ENCODE measurements at regions not wholly inside any gene's neighbourhood (a gene's known extent, or its start where the extent isn't known, plus 50 kb on each side); places are given as distances from the start of the nearest gene placed in this dataset.

DNA sequence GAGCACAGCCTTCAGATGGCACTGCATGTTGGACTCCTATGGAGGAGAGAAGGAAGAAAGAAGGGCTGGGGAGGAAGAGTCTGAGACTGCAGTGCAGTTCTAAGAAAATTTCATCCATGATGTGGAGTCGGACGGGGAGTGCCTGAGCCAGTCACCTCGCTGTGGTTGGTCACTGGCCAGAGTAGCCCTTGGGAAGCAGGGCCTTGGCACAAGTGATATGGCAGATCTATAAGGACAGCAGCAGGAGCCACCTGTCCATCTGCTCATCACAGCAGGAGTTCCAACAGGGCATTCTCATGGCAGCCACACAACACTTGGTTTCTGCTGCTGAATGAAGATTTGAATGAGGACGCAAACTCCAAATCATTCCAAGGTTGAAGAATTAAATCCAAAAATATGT is 314.8 kb downstream of the CYP26B1 start:
- H3K27ac ChIP-seq (ENCODE audit: low read depth in 2 of 2, low read length in 2 of 2), result no peak overlapping the region
- no peaks in the 10 kb centered on the region for H3K4me1 ChIP-seq (ENCODE audit: control insufficient read depth in 2 of 2, insufficient read depth in 2 of 2, low read length in 2 of 2)
- H3K4me3 ChIP-seq (ENCODE audit: low read length in 2 of 2), result no peak overlapping the region
- H3K9ac ChIP-seq (ENCODE audit: low read depth in 1 of 2, low read length in 2 of 2), result no peak overlapping the region
- H3K27me3 ChIP-seq (ENCODE audit: control insufficient read depth in 2 of 2, insufficient read depth in 2 of 2, low read length in 2 of 2), result no peaks in the 10 kb centered on the region
- no peaks in the 10 kb centered on the region for H3K9me3 ChIP-seq (ENCODE audit: control insufficient read depth in 2 of 2, low read length in 2 of 2)
- H3K36me3 ChIP-seq (ENCODE audit: control insufficient read depth in 2 of 2, insufficient read depth in 2 of 2, low read length in 2 of 2), result no peaks in the 10 kb centered on the region

DNA sequence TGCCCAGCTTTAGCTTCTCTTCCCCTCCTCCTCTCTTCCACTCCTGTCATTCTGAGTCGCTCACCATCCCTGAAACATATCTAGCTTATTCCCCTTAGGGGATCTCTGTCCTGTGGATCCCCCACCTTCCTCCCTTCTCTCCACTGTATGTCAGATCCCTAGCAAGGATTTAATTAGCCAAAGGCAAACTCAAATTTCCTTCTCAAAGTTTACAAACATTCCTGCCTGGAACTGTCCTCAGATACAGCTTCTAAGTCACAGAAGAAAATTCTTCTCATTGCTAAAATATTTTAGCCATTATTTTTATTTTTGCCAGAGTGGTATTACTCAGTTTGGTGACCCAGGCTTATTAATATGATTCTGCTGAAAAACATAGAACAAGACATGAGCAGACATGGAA is 315.3 kb downstream of the CYP26B1 start:
- Histone ChIP-seq H3K9me3 (ENCODE audit: control insufficient read depth in 2 of 2, low read length in 2 of 2) (no peaks in the 10 kb centered on the region), H3K4me3 (ENCODE audit: low read length in 2 of 2) (no peak overlapping the region), H3K9ac (ENCODE audit: low read depth in 1 of 2, low read length in 2 of 2) (no peak overlapping the region), H3K27me3 (ENCODE audit: control insufficient read depth in 2 of 2, insufficient read depth in 2 of 2, low read length in 2 of 2) (no peaks in the 10 kb centered on the region), H3K27ac (ENCODE audit: low read depth in 2 of 2, low read length in 2 of 2) (no peak overlapping the region), H3K36me3 (ENCODE audit: control insufficient read depth in 2 of 2, insufficient read depth in 2 of 2, low read length in 2 of 2) (no peaks in the 10 kb centered on the region), H3K4me1 (ENCODE audit: control insufficient read depth in 2 of 2, insufficient read depth in 2 of 2, low read length in 2 of 2) (no peaks in the 10 kb centered on the region)

DNA sequence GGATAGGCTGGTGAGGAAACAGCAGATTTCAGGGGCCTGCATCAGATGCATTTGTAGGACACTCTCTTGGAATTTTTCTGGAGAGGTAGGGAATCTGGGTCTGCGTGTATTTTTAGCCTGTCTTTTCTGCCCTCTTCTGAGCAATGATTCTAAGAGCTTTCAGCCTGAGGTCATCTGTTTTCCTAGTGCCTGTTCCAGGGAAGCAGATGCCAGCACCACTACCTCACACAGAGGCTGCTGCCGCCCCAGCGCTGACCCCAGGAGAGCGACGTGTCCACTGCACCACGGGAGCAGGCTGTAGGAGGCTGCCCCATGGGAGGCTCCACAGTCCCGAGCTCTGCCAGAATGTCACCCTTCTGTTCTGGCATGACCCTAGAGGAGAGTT is 316.5 kb downstream of the CYP26B1 start:
- H3K9ac ChIP-seq (ENCODE audit: low read depth in 1 of 2, low read length in 2 of 2), result no peak overlapping the region
- no peaks in the 10 kb centered on the region for H3K4me1 ChIP-seq (ENCODE audit: control insufficient read depth in 2 of 2, insufficient read depth in 2 of 2, low read length in 2 of 2)
- no peak overlapping the region for H3K4me3 ChIP-seq (ENCODE audit: low read length in 2 of 2)
- no peaks in the 10 kb centered on the region for H3K9me3 ChIP-seq (ENCODE audit: control insufficient read depth in 2 of 2, low read length in 2 of 2)
- no peak overlapping the region for H3K27ac ChIP-seq (ENCODE audit: low read depth in 2 of 2, low read length in 2 of 2)
- H3K36me3 ChIP-seq (ENCODE audit: control insufficient read depth in 2 of 2, insufficient read depth in 2 of 2, low read length in 2 of 2), result no peaks in the 10 kb centered on the region
- no peaks in the 10 kb centered on the region for H3K27me3 ChIP-seq (ENCODE audit: control insufficient read depth in 2 of 2, insufficient read depth in 2 of 2, low read length in 2 of 2)

DNA sequence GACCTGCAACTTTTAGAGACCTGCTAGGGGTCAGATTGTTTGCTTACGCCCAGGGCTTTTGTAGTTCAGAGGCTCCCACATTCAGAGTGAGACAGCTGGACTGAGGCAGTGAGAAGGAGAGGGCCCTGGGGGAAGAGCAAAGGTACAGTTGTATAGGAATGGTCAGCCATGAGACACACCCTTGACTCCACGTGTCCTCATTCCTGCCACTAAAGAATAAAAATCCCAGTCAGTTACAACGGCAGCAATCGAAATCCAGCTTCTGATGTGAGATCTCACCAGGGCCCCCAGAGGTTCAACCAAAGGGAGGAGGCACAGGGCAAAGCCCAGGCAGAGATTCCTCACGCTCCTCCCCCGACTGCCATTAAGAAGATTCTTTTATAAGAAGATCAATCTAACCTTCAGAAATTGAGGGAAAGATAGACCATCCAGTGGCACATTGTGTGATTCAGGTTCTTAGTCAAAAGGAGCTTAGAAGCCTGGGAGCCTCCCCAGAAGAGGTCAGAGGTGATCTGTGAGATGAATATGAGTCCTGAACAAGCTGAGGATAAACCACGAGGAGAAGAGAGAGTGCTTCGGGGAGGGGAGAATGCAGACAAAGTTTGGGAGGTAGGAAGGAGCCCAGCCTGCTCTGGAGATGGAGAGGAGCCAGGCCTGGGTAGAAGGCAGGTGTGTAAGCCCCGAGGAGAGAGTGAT is 317.0 kb downstream of the CYP26B1 start:
- no peaks in the 10 kb centered on the region for H3K9me3 ChIP-seq (ENCODE audit: control insufficient read depth in 2 of 2, low read length in 2 of 2)
- H3K27ac ChIP-seq (ENCODE audit: low read depth in 2 of 2, low read length in 2 of 2), result no peak overlapping the region
- H3K4me1 ChIP-seq (ENCODE audit: control insufficient read depth in 2 of 2, insufficient read depth in 2 of 2, low read length in 2 of 2), result no peaks in the 10 kb centered on the region
- no peaks in the 10 kb centered on the region for H3K27me3 ChIP-seq (ENCODE audit: control insufficient read depth in 2 of 2, insufficient read depth in 2 of 2, low read length in 2 of 2)
- H3K36me3 ChIP-seq (ENCODE audit: control insufficient read depth in 2 of 2, insufficient read depth in 2 of 2, low read length in 2 of 2), result no peaks in the 10 kb centered on the region
- H3K4me3 ChIP-seq (ENCODE audit: low read length in 2 of 2), result no peak overlapping the region
- H3K9ac ChIP-seq (ENCODE audit: low read depth in 1 of 2, low read length in 2 of 2), result no peak overlapping the region

DNA sequence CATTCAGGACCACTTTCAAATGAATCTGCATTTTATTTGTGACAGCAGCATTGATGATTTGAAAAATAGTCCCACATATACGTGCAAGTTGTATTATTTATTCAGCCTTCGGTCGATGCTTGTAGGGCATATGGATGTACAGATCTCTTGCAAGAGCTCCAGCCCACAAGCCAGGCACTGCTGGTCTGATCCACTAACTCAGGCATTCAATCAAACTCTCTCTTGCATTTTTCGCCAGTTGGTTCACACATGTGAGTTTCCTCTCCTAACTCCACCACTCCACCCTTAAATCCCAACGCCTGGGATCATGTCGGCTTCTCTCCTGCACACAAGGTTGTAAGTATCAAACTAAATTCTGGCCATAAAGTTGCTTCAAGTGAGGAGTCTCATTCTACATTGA is 318.7 kb downstream of the CYP26B1 start:
- Histone ChIP-seq H3K27me3 (ENCODE audit: control insufficient read depth in 2 of 2, insufficient read depth in 2 of 2, low read length in 2 of 2) (no peaks in the 10 kb centered on the region), H3K27ac (ENCODE audit: low read depth in 2 of 2, low read length in 2 of 2) (no peak overlapping the region)

DNA sequence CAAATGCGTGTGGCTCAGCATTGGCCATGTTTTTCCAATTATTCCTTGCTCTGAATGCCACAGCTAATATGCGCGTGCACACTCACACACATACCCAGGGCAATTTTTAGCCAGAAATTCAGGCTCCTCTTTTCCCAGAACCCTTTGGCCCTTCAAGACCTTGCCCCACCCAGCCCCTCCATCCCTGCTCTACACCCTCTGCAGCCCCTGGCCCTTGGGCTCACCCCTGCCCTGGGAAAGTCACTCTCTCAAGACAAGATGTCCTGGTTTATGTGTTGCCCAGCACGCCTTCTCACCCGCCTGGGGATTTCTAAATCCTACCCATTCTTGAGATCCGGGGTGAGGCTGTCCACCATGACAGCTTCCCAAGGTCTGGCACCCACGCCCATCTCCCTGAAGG is 319.7 kb downstream of the CYP26B1 start:
- Histone ChIP-seq H3K4me3 (ENCODE audit: low read length in 2 of 2) (no peak overlapping the region), H3K9ac (ENCODE audit: low read depth in 1 of 2, low read length in 2 of 2) (no peak overlapping the region), H3K9me3 (ENCODE audit: control insufficient read depth in 2 of 2, low read length in 2 of 2) (no peaks in the 10 kb centered on the region), H3K27me3 (ENCODE audit: control insufficient read depth in 2 of 2, insufficient read depth in 2 of 2, low read length in 2 of 2) (no peaks in the 10 kb centered on the region), H3K4me1 (ENCODE audit: control insufficient read depth in 2 of 2, insufficient read depth in 2 of 2, low read length in 2 of 2) (no peaks in the 10 kb centered on the region), H3K36me3 (ENCODE audit: control insufficient read depth in 2 of 2, insufficient read depth in 2 of 2, low read length in 2 of 2) (no peaks in the 10 kb centered on the region), H3K27ac (ENCODE audit: low read depth in 2 of 2, low read length in 2 of 2) (no peak overlapping the region)

More for the DNA sequence above, 318.7 kb downstream of the CYP26B1 start:
- Histone ChIP-seq H3K4me1 (ENCODE audit: control insufficient read depth in 2 of 2, insufficient read depth in 2 of 2, low read length in 2 of 2) (no peaks in the 10 kb centered on the region), H3K4me3 (ENCODE audit: low read length in 2 of 2) (no peak overlapping the region), H3K9me3 (ENCODE audit: control insufficient read depth in 2 of 2, low read length in 2 of 2) (no peaks in the 10 kb centered on the region), H3K9ac (ENCODE audit: low read depth in 1 of 2, low read length in 2 of 2) (no peak overlapping the region), H3K36me3 (ENCODE audit: control insufficient read depth in 2 of 2, insufficient read depth in 2 of 2, low read length in 2 of 2) (no peaks in the 10 kb centered on the region)

DNA sequence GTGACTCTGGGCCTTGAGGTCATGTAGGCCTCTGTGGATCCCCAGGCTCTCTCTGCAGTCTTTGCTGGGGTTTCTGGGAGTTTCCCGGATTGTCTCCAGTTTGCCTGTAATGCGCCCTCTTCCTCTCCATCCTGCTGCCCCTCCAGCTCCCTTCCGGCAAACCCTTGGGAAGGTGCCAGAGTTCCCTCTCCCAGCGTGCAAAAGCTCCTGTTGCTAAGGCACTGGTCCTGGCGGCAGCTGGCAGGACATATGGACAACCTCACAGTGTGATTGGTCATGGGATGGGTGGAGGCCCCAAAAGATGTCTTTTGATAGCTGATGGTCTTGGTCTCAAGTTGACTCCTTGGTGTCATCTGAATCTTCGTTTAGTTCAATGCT is 320.1 kb downstream of the CYP26B1 start:
- Histone ChIP-seq H3K4me1 (ENCODE audit: control insufficient read depth in 2 of 2, insufficient read depth in 2 of 2, low read length in 2 of 2) (no peaks in the 10 kb centered on the region), H3K27me3 (ENCODE audit: control insufficient read depth in 2 of 2, insufficient read depth in 2 of 2, low read length in 2 of 2) (no peaks in the 10 kb centered on the region), H3K36me3 (ENCODE audit: control insufficient read depth in 2 of 2, insufficient read depth in 2 of 2, low read length in 2 of 2) (no peaks in the 10 kb centered on the region), H3K9ac (ENCODE audit: low read depth in 1 of 2, low read length in 2 of 2) (no peak overlapping the region), H3K9me3 (ENCODE audit: control insufficient read depth in 2 of 2, low read length in 2 of 2) (no peaks in the 10 kb centered on the region), H3K4me3 (ENCODE audit: low read length in 2 of 2) (no peak overlapping the region), H3K27ac (ENCODE audit: low read depth in 2 of 2, low read length in 2 of 2) (no peak overlapping the region)

DNA sequence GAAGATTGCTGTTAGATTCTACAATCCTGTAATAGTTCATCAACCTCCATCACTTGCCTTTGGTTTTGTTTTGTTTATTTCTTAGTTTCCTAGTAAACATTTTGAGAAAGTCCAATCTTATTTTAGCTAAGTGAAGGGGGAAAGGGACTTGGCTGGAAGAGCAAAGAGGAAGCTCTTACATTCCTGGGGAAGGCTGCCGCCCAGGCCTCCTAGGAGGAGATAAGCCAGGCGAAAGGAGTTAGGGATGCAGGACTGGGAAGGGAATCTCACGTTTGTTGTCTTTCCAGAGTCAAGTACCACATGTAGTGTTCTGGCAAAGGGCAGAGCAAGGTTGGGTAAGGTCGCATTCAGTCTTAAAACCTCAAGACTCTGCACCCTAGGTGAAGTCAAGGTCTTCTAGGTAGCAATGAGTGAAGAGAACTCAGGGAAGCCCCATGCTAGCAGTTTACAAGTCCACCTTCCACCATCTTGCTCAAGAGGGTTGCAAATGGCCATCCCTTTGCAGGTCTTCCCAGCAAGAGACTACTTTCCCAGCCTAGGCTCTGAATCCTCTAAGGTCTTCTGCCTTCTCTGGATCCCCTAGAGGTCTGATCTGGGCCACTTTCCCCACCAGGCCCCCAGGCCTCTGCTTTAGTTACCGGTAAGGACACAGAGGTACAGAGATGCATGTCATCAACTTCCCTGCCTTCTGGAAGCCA is 320.7 kb downstream of the CYP26B1 start:
- Histone ChIP-seq H3K9me3 (ENCODE audit: control insufficient read depth in 2 of 2, low read length in 2 of 2) (no peaks in the 10 kb centered on the region), H3K4me1 (ENCODE audit: control insufficient read depth in 2 of 2, insufficient read depth in 2 of 2, low read length in 2 of 2) (no peaks in the 10 kb centered on the region), H3K27ac (ENCODE audit: low read depth in 2 of 2, low read length in 2 of 2) (no peak overlapping the region), H3K27me3 (ENCODE audit: control insufficient read depth in 2 of 2, insufficient read depth in 2 of 2, low read length in 2 of 2) (no peaks in the 10 kb centered on the region), H3K4me3 (ENCODE audit: low read length in 2 of 2) (no peak overlapping the region), H3K9ac (ENCODE audit: low read depth in 1 of 2, low read length in 2 of 2) (no peak overlapping the region), H3K36me3 (ENCODE audit: control insufficient read depth in 2 of 2, insufficient read depth in 2 of 2, low read length in 2 of 2) (no peaks in the 10 kb centered on the region)

DNA sequence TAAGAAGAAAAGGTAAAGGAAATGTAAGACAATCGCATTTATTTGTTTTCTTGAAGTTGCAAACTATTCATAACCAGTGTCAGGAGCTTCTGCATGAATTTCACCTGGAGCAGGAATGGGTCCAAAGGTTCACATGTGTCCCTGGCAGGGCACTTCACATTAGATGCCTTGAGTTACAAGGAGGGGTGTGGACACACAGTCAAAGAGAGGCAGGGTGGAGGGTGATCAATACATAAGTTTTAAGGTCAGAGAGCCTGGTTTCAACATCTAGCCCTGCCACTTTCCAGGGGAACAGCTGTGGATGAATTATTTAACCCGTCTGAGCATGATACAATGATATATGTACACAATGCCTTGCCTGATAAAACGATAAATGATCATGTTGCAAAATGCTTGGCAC is 321.4 kb downstream of the CYP26B1 start:
- Histone ChIP-seq H3K9ac (ENCODE audit: low read depth in 1 of 2, low read length in 2 of 2) (no peak overlapping the region), H3K36me3 (ENCODE audit: control insufficient read depth in 2 of 2, insufficient read depth in 2 of 2, low read length in 2 of 2) (no peaks in the 10 kb centered on the region), H3K4me3 (ENCODE audit: low read length in 2 of 2) (no peak overlapping the region), H3K4me1 (ENCODE audit: control insufficient read depth in 2 of 2, insufficient read depth in 2 of 2, low read length in 2 of 2) (no peaks in the 10 kb centered on the region), H3K27ac (ENCODE audit: low read depth in 2 of 2, low read length in 2 of 2) (no peak overlapping the region), H3K27me3 (ENCODE audit: control insufficient read depth in 2 of 2, insufficient read depth in 2 of 2, low read length in 2 of 2) (no peaks in the 10 kb centered on the region), H3K9me3 (ENCODE audit: control insufficient read depth in 2 of 2, low read length in 2 of 2) (no peaks in the 10 kb centered on the region)

DNA sequence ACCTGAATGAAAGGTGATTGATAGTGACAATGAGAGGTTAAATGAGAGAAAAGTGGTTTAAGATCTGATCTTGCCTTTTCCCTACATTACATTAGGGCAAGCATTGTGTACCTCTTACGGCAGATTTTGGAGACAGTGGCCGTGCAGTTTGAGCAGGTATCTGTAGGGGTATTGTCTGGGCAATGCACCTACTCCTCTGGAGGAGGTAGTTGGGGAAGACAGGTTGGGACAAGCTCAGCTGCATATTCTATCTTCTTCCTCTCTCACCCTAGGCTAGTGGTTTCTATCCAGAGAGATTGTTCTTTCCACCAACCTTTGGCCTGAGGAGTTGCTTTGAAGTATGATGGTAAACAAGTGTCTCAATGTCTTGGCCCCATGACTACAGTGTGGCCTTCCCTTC is 323.2 kb downstream of the CYP26B1 start:
- Histone ChIP-seq H3K27me3 (ENCODE audit: control insufficient read depth in 2 of 2, insufficient read depth in 2 of 2, low read length in 2 of 2) (no peaks in the 10 kb centered on the region), H3K4me1 (ENCODE audit: control insufficient read depth in 2 of 2, insufficient read depth in 2 of 2, low read length in 2 of 2) (no peaks in the 10 kb centered on the region), H3K36me3 (ENCODE audit: control insufficient read depth in 2 of 2, insufficient read depth in 2 of 2, low read length in 2 of 2) (no peaks in the 10 kb centered on the region), H3K27ac (ENCODE audit: low read depth in 2 of 2, low read length in 2 of 2) (no peak overlapping the region), H3K4me3 (ENCODE audit: low read length in 2 of 2) (no peak overlapping the region), H3K9ac (ENCODE audit: low read depth in 1 of 2, low read length in 2 of 2) (no peak overlapping the region), H3K9me3 (ENCODE audit: control insufficient read depth in 2 of 2, low read length in 2 of 2) (no peaks in the 10 kb centered on the region)

Measured in mucosa of rectum (tissue), 2 donors.